ENCODE measurements at regions not wholly inside any gene's neighbourhood (a gene's known extent, or its start where the extent isn't known, plus 50 kb on each side); places are given as distances from the start of the nearest gene placed in this dataset.

DNA sequence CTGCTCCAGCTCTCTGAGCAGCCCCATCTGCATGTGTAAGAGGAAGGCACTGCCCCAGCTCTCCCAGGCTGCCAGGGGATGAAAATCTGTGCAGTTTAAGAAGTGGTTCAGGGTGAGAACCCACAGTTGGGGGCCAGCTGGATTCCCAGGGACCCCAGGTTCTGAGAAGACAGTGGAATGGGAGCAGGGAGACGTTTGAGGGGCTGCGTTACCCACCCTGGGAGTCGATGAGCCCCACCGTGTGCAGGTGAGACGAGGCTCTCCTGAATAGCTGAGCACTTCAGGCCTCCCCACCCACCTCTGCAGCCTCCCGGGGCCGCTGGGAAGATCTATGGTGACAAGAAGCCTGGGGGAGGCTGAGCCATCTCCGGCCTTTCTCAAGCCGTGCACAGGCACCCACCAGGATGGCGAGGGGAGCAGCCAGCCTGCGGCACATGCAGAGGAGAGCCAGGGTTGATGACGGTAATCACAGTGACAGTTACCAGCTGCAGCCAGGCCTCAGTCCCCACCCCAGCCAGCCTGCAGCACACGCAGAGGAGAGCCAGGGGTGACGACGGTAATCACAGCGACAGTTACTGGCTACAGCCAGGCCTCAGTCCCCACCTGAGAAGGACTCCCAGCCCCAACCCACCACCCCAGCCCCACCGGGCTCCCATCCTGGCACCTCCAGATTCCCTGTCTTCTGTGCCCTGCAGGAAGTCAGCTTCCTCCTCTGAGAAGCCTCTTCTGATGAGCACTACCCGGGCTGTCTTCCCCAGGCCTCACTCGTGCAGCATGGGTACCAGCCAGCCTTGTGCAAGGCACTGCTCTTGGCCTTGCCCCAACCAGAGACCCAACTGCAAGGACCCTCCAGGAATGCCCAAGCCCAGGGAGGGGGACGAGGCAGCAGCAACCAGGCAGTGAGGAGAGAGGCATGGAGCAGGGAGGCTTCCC lies 150.8 kb upstream of the PPP1R26 start:
- DNase-seq (ENCODE audit: low read depth in 2 of 2) = no peak
- no peaks in the 10 kb centered on the region for H4K20me1 ChIP-seq (ENCODE audit: control insufficient read depth, extremely low read depth, insufficient read depth, low read length)
- no peaks in the 10 kb centered on the region for H3K79me2 ChIP-seq (ENCODE audit: control insufficient read depth, insufficient read depth, low read length)
- no peak overlapping the region for H2AFZ ChIP-seq (ENCODE audit: low read length)
- no peaks in the 10 kb centered on the region for H3K9me3 ChIP-seq (ENCODE audit: control insufficient read depth, insufficient read depth, low read depth, low read length)
- H3K27ac ChIP-seq (ENCODE audit: insufficient read depth, low read length) = no peak overlapping the region
- no peak overlapping the region for H3K4me2 ChIP-seq (ENCODE audit: extremely low read depth, insufficient read depth, low read length)
- no peaks in the 10 kb centered on the region for H3K4me1 ChIP-seq (ENCODE audit: control insufficient read depth, extremely low read depth, insufficient read depth, low read length)
- H3K9ac ChIP-seq (ENCODE audit: insufficient read depth, low read length) = no peak overlapping the region
- H3K36me3 ChIP-seq (ENCODE audit: control insufficient read depth, insufficient read depth, low read length) = no peaks in the 10 kb centered on the region
- TF ChIP-seq, protein P1, sequence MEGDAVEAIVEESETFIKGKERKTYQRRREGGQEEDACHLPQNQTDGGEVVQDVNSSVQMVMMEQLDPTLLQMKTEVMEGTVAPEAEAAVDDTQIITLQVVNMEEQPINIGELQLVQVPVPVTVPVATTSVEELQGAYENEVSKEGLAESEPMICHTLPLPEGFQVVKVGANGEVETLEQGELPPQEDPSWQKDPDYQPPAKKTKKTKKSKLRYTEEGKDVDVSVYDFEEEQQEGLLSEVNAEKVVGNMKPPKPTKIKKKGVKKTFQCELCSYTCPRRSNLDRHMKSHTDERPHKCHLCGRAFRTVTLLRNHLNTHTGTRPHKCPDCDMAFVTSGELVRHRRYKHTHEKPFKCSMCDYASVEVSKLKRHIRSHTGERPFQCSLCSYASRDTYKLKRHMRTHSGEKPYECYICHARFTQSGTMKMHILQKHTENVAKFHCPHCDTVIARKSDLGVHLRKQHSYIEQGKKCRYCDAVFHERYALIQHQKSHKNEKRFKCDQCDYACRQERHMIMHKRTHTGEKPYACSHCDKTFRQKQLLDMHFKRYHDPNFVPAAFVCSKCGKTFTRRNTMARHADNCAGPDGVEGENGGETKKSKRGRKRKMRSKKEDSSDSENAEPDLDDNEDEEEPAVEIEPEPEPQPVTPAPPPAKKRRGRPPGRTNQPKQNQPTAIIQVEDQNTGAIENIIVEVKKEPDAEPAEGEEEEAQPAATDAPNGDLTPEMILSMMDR (conservative IDR thresholded peaks at IDR 0.05 in 1 of 2, IDR thresholded peaks at IDR 0.05 in 1 of 2; ENCODE audit: low read depth in 1 of 2, low read length in 2 of 2) = no peak
- TF ChIP-seq EZH2 (IDR thresholded peaks at IDR 0.05; ENCODE audit: low read length, missing control alignments) = no peak
- H3K4me3 ChIP-seq (replicated peaks in 1 of 4; ENCODE audit: control extremely low read depth in 1 of 4, insufficient read depth in 1 of 4, low read depth in 3 of 4, low read length in 4 of 4) = no peak overlapping the region
- H3K27me3 ChIP-seq (ENCODE audit: control insufficient read depth, insufficient read depth, low read length) = no peaks in the 10 kb centered on the region

DNA sequence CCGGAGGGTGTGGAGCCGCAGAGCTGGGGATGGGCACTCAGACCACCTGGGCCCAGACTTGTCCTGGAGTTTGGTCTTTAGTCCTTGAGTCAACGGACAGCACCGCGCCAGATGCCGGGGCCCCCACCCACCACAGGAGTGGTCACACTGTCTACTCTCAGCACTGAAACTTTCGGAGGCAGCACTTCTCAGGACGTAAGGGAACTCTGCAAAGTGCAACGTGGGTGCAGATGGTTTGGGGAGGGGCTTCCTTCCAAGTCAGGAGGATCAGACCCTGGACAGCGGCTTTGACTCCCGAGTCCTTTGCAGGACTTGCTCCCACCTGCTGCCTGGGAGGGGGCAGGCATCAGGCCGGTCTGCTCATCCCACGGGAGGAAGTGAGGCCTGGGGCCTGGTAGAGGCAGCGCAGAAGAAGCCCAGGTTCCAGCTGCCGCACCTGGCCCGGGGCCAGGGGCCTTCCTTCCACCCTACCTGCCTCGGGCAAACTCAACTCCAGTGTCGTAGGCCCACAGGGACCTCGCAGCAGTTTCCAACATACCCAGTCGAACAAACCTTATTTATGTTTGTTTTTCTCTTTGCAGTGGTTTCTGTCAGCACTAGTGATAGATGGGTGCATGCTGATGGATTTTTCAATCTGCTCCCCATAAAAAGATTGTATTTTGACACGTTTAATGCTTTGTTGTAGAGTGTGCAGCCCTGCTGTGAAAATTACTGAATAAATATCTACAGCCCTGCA lies 149.8 kb upstream of the PPP1R26 start:
- no peak overlapping the region for H3K4me2 ChIP-seq (ENCODE audit: extremely low read depth, insufficient read depth, low read length)
- DNase-seq (ENCODE audit: low read depth in 2 of 2) = no peak
- TF ChIP-seq, protein P1 (conservative IDR thresholded peaks at IDR 0.05 in 1 of 2, IDR thresholded peaks at IDR 0.05 in 1 of 2; ENCODE audit: low read depth in 1 of 2, low read length in 2 of 2) = no peak
- no peak for TF ChIP-seq EZH2 (IDR thresholded peaks at IDR 0.05; ENCODE audit: low read length, missing control alignments)

DNA sequence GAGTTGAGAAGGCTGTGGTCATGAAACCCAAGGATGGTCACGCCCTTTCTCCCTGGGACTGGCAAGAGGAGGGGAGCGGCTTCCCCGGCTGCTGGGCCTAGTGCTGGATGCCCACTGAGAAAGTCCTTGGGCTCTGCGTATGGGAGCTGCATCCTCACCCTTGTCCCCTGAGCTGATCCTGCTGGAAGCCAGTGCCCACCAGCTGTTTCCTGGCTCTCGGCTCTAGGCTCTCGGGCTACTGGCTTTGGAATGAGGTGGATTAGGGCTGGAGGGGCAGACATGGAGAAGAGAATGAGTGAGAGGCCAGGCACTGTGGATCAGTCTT lies 149.3 kb upstream of the PPP1R26 start:
- Histone ChIP-seq H3K36me3 (ENCODE audit: control insufficient read depth, insufficient read depth, low read length) (no peaks in the 10 kb centered on the region), H3K4me2 (ENCODE audit: extremely low read depth, insufficient read depth, low read length) (no peak overlapping the region), H3K4me1 (ENCODE audit: control insufficient read depth, extremely low read depth, insufficient read depth, low read length) (no peaks in the 10 kb centered on the region), H3K9me3 (ENCODE audit: control insufficient read depth, insufficient read depth, low read depth, low read length) (no peaks in the 10 kb centered on the region), H3K4me3 (replicated peaks in 1 of 4; ENCODE audit: control extremely low read depth in 1 of 4, insufficient read depth in 1 of 4, low read depth in 3 of 4, low read length in 4 of 4) (no peak overlapping the region), H3K27ac (ENCODE audit: insufficient read depth, low read length) (no peak overlapping the region), H4K20me1 (ENCODE audit: control insufficient read depth, extremely low read depth, insufficient read depth, low read length) (no peaks in the 10 kb centered on the region), H2AFZ (ENCODE audit: low read length) (no peak overlapping the region), H3K27me3 (ENCODE audit: control insufficient read depth, insufficient read depth, low read length) (no peaks in the 10 kb centered on the region), H3K79me2 (ENCODE audit: control insufficient read depth, insufficient read depth, low read length) (no peaks in the 10 kb centered on the region), H3K9ac (ENCODE audit: insufficient read depth, low read length) (no peak overlapping the region)
- TF ChIP-seq, protein P1 (conservative IDR thresholded peaks at IDR 0.05 in 1 of 2, IDR thresholded peaks at IDR 0.05 in 1 of 2; ENCODE audit: low read depth in 1 of 2, low read length in 2 of 2) = no peak
- TF ChIP-seq EZH2 (IDR thresholded peaks at IDR 0.05; ENCODE audit: low read length, missing control alignments) = no peak
- DNase-seq (ENCODE audit: low read depth in 2 of 2) = no peak

More for the DNA sequence above, 149.8 kb upstream of the PPP1R26 start:
- H3K36me3 ChIP-seq (ENCODE audit: control insufficient read depth, insufficient read depth, low read length) = no peaks in the 10 kb centered on the region
- no peaks in the 10 kb centered on the region for H4K20me1 ChIP-seq (ENCODE audit: control insufficient read depth, extremely low read depth, insufficient read depth, low read length)
- H2AFZ ChIP-seq (ENCODE audit: low read length) = no peak overlapping the region
- H3K27me3 ChIP-seq (ENCODE audit: control insufficient read depth, insufficient read depth, low read length) = no peaks in the 10 kb centered on the region
- no peaks in the 10 kb centered on the region for H3K4me1 ChIP-seq (ENCODE audit: control insufficient read depth, extremely low read depth, insufficient read depth, low read length)
- H3K4me3 ChIP-seq (replicated peaks in 1 of 4; ENCODE audit: control extremely low read depth in 1 of 4, insufficient read depth in 1 of 4, low read depth in 3 of 4, low read length in 4 of 4) = no peak overlapping the region
- no peaks in the 10 kb centered on the region for H3K79me2 ChIP-seq (ENCODE audit: control insufficient read depth, insufficient read depth, low read length)
- no peak overlapping the region for H3K9ac ChIP-seq (ENCODE audit: insufficient read depth, low read length)
- H3K27ac ChIP-seq (ENCODE audit: insufficient read depth, low read length) = no peak overlapping the region
- H3K9me3 ChIP-seq (ENCODE audit: control insufficient read depth, insufficient read depth, low read depth, low read length) = no peaks in the 10 kb centered on the region
